OCI-LY3 (cell line): ENCODE measurements at regions not wholly inside any gene's neighbourhood (a gene's known extent, or its start where the extent isn't known, plus 50 kb on each side); places are given as distances from the start of the nearest gene placed in this dataset.

Source experiments
- H2AFZ ChIP-seq: fragments of 200-600, 300-600 bp; shearing (Covaris generic); 2 replicates; pipeline ENCODE4 v1.6.0; 2014; ENCODE audit warnings: antibody characterized with exemption, low read depth, low read length
- H3K27ac ChIP-seq: fragments of 200-600, 300-600 bp; sonication (generic); 2 replicates; pipeline ENCODE4 v1.5.1; 2014; ENCODE audit warnings: mild to moderate bottlenecking, low read length, moderate library complexity, mixed read lengths
- H3K27me3 ChIP-seq: fragments of 200-600, 300-600 bp; sonication (generic); 2 replicates; pipeline ENCODE4 v1.6.1; 2014; ENCODE audit warnings: low read depth, low read length, mixed read lengths
- H3K36me3 ChIP-seq: fragments of 200-600, 300-600 bp; sonication (generic); replicated peaks from 2 replicates; pipeline ENCODE3; 2014; ENCODE audit warnings: low read depth, low read length, mixed read lengths
- H3K4me1 ChIP-seq: fragments of 300-600, 200-600 bp; sonication (generic); 2 replicates; pipeline ENCODE4 v1.6.1; 2014; ENCODE audit warnings: low read length, mixed read lengths
- H3K4me2 ChIP-seq: fragments of 200-600, 300-600 bp; sonication (generic); 2 replicates; pipeline ENCODE4 v1.6.1; 2014; ENCODE audit warnings: low read length, mixed read lengths
- H3K4me3 ChIP-seq: fragments of 300-600, 200-600 bp; sonication (generic); 2 replicates; pipeline ENCODE4 v1.5.1; 2014; ENCODE audit warnings: antibody characterized with exemption, mild to moderate bottlenecking, low read length, moderate library complexity
- H3K79me2 ChIP-seq: fragments of 300-600, 200-600 bp; shearing (Covaris generic); 2 replicates; pipeline ENCODE4 v1.6.1; 2014; ENCODE audit warnings: mild to moderate bottlenecking, low read length, mixed read lengths
- H3K9ac ChIP-seq: fragments of 300-600, 200-600 bp; shearing (Covaris generic); 2 replicates; pipeline ENCODE4 v1.6.0; 2014; ENCODE audit warnings: mild to moderate bottlenecking, low read length, moderate library complexity
- H3K9me3 ChIP-seq: fragments of 200-600, 300-600 bp; shearing (Covaris generic); 2 replicates; pipeline ENCODE4 v1.6.1; 2014; ENCODE audit warnings: low read length, mixed read lengths; ENCODE audit not compliant: insufficient read depth
- H4K20me1 ChIP-seq: fragments of 200-600, 300-600 bp; sonication (generic); 2 replicates; pipeline ENCODE4 v1.6.1; 2016; ENCODE audit warnings: low read length, mixed read lengths; ENCODE audit not compliant: insufficient read depth
- CTCF ChIP-seq: fragments of 200-600, 300-600 bp; sonication (generic); IDR thresholded peaks from 2 replicates; pipeline ENCODE4 v1.5.1; 2014; ENCODE audit warnings: antibody characterized with exemption, low read length, low read depth
- EZH2phosphoT487 ChIP-seq: fragments of 200-600 bp; shearing (Covaris generic); IDR thresholded peaks from 2 replicates; pipeline ENCODE4 v1.6.1; 2018; ENCODE audit warnings: antibody characterized with exemption, mixed run types, low read depth

DNA sequence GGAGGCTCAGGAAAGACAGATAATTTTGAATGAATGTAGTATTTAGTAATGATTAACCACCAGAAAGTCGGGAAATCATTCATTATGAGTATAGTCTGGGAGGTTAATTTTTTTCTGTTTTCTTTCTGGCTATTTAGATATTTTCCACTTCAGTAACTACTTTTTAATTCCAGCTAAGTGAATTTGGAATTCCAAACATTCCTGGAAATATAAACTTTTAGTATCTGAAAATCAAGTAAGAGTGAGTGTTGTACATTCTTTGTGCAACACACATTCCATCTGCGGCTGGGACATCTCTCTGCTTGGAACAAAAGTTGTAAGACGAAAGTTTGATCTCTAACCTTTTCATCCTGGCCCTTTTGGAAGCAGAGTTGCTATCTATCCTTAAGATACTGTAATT is 275.7 kb upstream of the SPRED2 start:
- Histone ChIP-seq H3K79me2 (no peaks in the 10 kb centered on the region), H3K4me1 (no peaks in the 10 kb centered on the region), H3K9ac (no peak overlapping the region), H3K36me3 (no peaks in the 10 kb centered on the region), H3K27ac (no peak overlapping the region), H2AFZ (no peak overlapping the region), H3K4me2 (no peak overlapping the region), H4K20me1 (no peaks in the 10 kb centered on the region), H3K9me3 (no peaks in the 10 kb centered on the region), H3K4me3 (no peak overlapping the region), H3K27me3 (peaks cover 16% of the 10 kb centered on the region)
- TF ChIP-seq EZH2phosphoT487, result no peak
- no peak for TF ChIP-seq CTCF

GRCh38 chr2:65706411-65706810 is 274.0 kb upstream of the SPRED2 start:
- no peak overlapping the region for H3K4me2 ChIP-seq

DNA sequence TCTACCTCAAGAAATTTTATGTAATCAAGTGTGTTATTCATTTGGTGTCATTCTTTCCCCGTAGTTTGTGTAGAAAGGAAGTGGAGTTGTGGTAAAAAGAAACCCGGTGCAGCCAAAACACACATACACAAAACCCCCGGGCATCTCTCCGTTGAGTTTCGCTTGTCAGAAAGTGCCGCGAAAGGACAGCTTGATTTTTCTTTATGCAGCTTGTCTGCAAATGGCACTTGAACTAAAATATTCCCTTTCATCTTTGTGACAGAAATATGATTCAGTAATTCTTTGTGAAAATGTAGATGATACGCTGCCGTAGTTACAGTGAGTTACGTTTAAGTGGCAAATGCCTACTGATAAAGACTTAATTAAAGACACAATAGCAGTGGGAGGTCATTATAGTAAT is 268.8 kb upstream of the SPRED2 start:
- TF ChIP-seq CTCF (no peak), EZH2phosphoT487 (no peak)
- no peaks in the 10 kb centered on the region; the same call in 1 of the 2 replicates for H3K27me3 ChIP-seq
- H3K27ac ChIP-seq, result no peak overlapping the region
- no peaks in the 10 kb centered on the region for H3K36me3 ChIP-seq
- H3K79me2 ChIP-seq, result no peaks in the 10 kb centered on the region
- H2AFZ ChIP-seq, result no peak overlapping the region
- H4K20me1 ChIP-seq, result no peaks in the 10 kb centered on the region
- H3K9me3 ChIP-seq, result no peaks in the 10 kb centered on the region
- no peak overlapping the region for H3K4me2 ChIP-seq
- no peak overlapping the region for H3K9ac ChIP-seq
- peaks cover 14% of the 10 kb centered on the region for H3K4me1 ChIP-seq
- H3K4me3 ChIP-seq, result no peak overlapping the region

More at GRCh38 chr2:65706411-65706810, 274.0 kb upstream of the SPRED2 start:
- no peak overlapping the region for H3K27ac ChIP-seq
- H3K4me3 ChIP-seq, result no peak overlapping the region
- H3K9me3 ChIP-seq, result no peaks in the 10 kb centered on the region
- no peaks in the 10 kb centered on the region for H3K36me3 ChIP-seq
- TF ChIP-seq EZH2phosphoT487, result no peak
- TF ChIP-seq CTCF, result no peak
- H3K27me3 ChIP-seq, result peaks cover 16% of the 10 kb centered on the region
- no peak overlapping the region for H2AFZ ChIP-seq
- no peak overlapping the region for H3K9ac ChIP-seq
- no peaks in the 10 kb centered on the region for H4K20me1 ChIP-seq
- no peaks in the 10 kb centered on the region for H3K4me1 ChIP-seq
- H3K79me2 ChIP-seq, result no peaks in the 10 kb centered on the region

- H3K27me3 ChIP-seq, result no peaks in the 10 kb centered on the region; the same call in 1 of the 2 replicates
- no peaks in the 10 kb centered on the region for H3K36me3 ChIP-seq
- H2AFZ ChIP-seq, result no peak overlapping the region
- H3K79me2 ChIP-seq, result no peaks in the 10 kb centered on the region
- H3K27ac ChIP-seq, result no peak overlapping the region
- no peak overlapping the region for H3K4me3 ChIP-seq
- no peaks in the 10 kb centered on the region for H4K20me1 ChIP-seq
- H3K4me2 ChIP-seq, result no peak overlapping the region
- H3K4me1 ChIP-seq, result peaks cover 14% of the 10 kb centered on the region
- H3K9ac ChIP-seq, result no peak overlapping the region
- TF ChIP-seq CTCF, result no peak
- no peak for TF ChIP-seq EZH2phosphoT487
- H3K9me3 ChIP-seq, result no peaks in the 10 kb centered on the region
These were observed 268.3 kb upstream of the SPRED2 start for GRCh38 chr2:65700720-65701119.
